ENCODE measurements at regions not wholly inside any gene's neighbourhood (a gene's known extent, or its start where the extent isn't known, plus 50 kb on each side); places are given as distances from the start of the nearest gene placed in this dataset.

DNA sequence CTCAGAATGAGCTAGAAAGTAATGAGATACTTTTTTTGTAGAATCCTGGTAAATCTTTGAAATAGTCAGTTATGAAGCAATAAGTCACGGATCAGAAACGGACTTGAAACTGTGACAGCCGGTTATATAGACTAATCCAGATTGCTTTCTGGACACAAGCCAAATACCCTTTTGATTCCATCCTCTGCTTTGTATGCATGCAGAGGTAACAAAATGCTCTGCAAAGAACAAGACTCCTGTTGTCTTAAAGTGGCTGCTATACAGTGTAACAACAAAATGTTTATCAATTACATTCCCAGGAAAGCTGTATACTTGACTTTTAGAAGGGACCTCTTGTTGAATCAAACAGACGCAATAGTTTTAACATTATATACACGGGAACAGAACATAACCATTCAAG is 66.5 kb upstream of the STARD13 start:
- Histone ChIP-seq H3K9ac (ENCODE audit: low read length) (no peak overlapping the region), H3K4me2 (ENCODE audit: low read length) (no peak overlapping the region), H3F3A (ENCODE audit: insufficient read depth, low read length, poor library complexity, severe bottlenecking) (no peaks in the 10 kb centered on the region), H3K27ac (ENCODE audit: low read length) (no peak overlapping the region), H3K4me3 (ENCODE audit: low read length) (no peak overlapping the region), H3K9me2 (ENCODE audit: insufficient read depth, low read length) (no peaks in the 10 kb centered on the region), H4K20me1 (ENCODE audit: insufficient read depth) (no peaks in the 10 kb centered on the region), H3K36me3 (ENCODE audit: insufficient read depth, low read length) (no peaks in the 10 kb centered on the region), H3K79me2 (replicated peaks; ENCODE audit: insufficient read depth, low read length) (no peaks in the 10 kb centered on the region), H3K9me3 (ENCODE audit: low read length) (peaks cover 5% of the 10 kb centered on the region), H2AFZ (ENCODE audit: low read depth, low read length) (no peak overlapping the region), H3K27me3 (ENCODE audit: insufficient read depth, low read depth, low read length) (peaks cover 36% of the 10 kb centered on the region)
- TF ChIP-seq TAF1 (IDR thresholded peaks at IDR 0.05; ENCODE audit: low read depth) (no peak), EP300 (conservative IDR thresholded peaks at IDR 0.05; ENCODE audit: poor library complexity, severe bottlenecking) (no peak), EZH2 (IDR thresholded peaks at IDR 0.05; ENCODE audit: borderline replicate concordance, insufficient read depth, low read length, poor library complexity, severe bottlenecking) (no peak), SMC3 (conservative IDR thresholded peaks at IDR 0.05; ENCODE audit: poor library complexity) (no peak), POLR2AphosphoS5 (IDR thresholded peaks at IDR 0.05) (no peak), MXI1 (conservative IDR thresholded peaks at IDR 0.05; ENCODE audit: poor library complexity, severe bottlenecking) (no peak), RAD21 (conservative IDR thresholded peaks at IDR 0.05) (no peak)
- TF ChIP-seq, protein P1, sequence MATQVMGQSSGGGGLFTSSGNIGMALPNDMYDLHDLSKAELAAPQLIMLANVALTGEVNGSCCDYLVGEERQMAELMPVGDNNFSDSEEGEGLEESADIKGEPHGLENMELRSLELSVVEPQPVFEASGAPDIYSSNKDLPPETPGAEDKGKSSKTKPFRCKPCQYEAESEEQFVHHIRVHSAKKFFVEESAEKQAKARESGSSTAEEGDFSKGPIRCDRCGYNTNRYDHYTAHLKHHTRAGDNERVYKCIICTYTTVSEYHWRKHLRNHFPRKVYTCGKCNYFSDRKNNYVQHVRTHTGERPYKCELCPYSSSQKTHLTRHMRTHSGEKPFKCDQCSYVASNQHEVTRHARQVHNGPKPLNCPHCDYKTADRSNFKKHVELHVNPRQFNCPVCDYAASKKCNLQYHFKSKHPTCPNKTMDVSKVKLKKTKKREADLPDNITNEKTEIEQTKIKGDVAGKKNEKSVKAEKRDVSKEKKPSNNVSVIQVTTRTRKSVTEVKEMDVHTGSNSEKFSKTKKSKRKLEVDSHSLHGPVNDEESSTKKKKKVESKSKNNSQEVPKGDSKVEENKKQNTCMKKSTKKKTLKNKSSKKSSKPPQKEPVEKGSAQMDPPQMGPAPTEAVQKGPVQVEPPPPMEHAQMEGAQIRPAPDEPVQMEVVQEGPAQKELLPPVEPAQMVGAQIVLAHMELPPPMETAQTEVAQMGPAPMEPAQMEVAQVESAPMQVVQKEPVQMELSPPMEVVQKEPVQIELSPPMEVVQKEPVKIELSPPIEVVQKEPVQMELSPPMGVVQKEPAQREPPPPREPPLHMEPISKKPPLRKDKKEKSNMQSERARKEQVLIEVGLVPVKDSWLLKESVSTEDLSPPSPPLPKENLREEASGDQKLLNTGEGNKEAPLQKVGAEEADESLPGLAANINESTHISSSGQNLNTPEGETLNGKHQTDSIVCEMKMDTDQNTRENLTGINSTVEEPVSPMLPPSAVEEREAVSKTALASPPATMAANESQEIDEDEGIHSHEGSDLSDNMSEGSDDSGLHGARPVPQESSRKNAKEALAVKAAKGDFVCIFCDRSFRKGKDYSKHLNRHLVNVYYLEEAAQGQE (IDR thresholded peaks at IDR 0.05; ENCODE audit: borderline replicate concordance) = no peak
- TF ChIP-seq, protein P2, sequence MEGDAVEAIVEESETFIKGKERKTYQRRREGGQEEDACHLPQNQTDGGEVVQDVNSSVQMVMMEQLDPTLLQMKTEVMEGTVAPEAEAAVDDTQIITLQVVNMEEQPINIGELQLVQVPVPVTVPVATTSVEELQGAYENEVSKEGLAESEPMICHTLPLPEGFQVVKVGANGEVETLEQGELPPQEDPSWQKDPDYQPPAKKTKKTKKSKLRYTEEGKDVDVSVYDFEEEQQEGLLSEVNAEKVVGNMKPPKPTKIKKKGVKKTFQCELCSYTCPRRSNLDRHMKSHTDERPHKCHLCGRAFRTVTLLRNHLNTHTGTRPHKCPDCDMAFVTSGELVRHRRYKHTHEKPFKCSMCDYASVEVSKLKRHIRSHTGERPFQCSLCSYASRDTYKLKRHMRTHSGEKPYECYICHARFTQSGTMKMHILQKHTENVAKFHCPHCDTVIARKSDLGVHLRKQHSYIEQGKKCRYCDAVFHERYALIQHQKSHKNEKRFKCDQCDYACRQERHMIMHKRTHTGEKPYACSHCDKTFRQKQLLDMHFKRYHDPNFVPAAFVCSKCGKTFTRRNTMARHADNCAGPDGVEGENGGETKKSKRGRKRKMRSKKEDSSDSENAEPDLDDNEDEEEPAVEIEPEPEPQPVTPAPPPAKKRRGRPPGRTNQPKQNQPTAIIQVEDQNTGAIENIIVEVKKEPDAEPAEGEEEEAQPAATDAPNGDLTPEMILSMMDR (IDR thresholded peaks at IDR 0.05; ENCODE audit: poor library complexity, severe bottlenecking) = no peak

DNA sequence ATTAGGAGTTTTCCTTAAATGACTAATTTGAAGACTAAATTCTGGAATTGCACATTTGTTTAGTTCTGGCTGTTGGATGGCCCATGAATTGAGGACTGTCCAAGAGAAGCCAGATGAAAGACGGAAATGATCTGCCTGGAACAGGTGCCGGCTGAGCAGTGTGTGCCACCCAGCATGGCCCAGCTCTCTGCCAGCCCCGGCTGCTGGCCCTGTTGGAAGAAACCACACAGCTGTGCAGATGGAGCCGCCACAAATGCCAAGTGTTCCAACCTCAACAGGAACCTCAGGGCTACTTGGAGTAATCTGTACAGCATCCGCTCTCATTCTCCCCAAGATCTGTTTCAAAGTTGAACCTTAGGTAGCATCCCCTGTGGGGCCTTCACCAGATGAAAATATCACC is 67.0 kb upstream of the STARD13 start:
- Histone ChIP-seq H3K9me3 (ENCODE audit: low read length) (peaks cover 5% of the 10 kb centered on the region), H4K20me1 (ENCODE audit: insufficient read depth) (no peaks in the 10 kb centered on the region), H3K4me2 (ENCODE audit: low read length) (no peak overlapping the region), H3F3A (ENCODE audit: insufficient read depth, low read length, poor library complexity, severe bottlenecking) (no peaks in the 10 kb centered on the region), H3K79me2 (replicated peaks; ENCODE audit: insufficient read depth, low read length) (no peaks in the 10 kb centered on the region), H3K9ac (ENCODE audit: low read length) (no peak overlapping the region), H3K27me3 (ENCODE audit: insufficient read depth, low read depth, low read length) (peaks cover 36% of the 10 kb centered on the region), H3K4me3 (ENCODE audit: low read length) (no peak overlapping the region), H3K9me2 (ENCODE audit: insufficient read depth, low read length) (no peaks in the 10 kb centered on the region), H3K27ac (ENCODE audit: low read length) (no peak overlapping the region), H2AFZ (ENCODE audit: low read depth, low read length) (no peak overlapping the region), H3K36me3 (ENCODE audit: insufficient read depth, low read length) (no peaks in the 10 kb centered on the region)
- no peak for TF ChIP-seq RAD21 (conservative IDR thresholded peaks at IDR 0.05)

DNA sequence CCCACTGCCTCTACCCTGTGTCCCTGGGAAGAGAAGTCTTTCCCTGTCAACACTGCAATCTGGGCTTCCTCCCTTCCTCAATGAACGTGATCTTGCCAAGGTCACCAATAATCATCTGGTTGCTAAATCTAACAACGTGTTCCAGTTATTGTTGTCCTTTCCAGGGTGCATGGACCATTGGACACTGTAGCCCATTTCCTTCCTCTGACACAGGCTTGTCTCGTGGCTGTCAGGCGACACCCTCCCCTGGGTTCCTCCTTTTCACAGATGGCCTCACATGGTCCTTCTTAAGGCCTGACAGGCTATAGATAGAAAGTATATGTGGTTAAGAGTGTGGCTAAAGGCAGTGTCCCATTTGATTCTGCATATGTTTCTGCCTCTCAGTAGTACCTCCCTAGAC is 67.7 kb upstream of the STARD13 start:
- no peak overlapping the region for H3K9ac ChIP-seq (ENCODE audit: low read length)
- H3K9me2 ChIP-seq (ENCODE audit: insufficient read depth, low read length) = no peaks in the 10 kb centered on the region
- no peaks in the 10 kb centered on the region for H3K79me2 ChIP-seq (replicated peaks; ENCODE audit: insufficient read depth, low read length)
- no peak overlapping the region for H3K27ac ChIP-seq (ENCODE audit: low read length)
- peaks cover 36% of the 10 kb centered on the region for H3K27me3 ChIP-seq (ENCODE audit: insufficient read depth, low read depth, low read length)
- TF ChIP-seq, protein P1 (IDR thresholded peaks at IDR 0.05; ENCODE audit: borderline replicate concordance) = no peak
- TF ChIP-seq POLR2AphosphoS5 (IDR thresholded peaks at IDR 0.05) = no peak
- TF ChIP-seq, protein P2 (IDR thresholded peaks at IDR 0.05; ENCODE audit: poor library complexity, severe bottlenecking) = no peak
- TF ChIP-seq TAF1 (IDR thresholded peaks at IDR 0.05; ENCODE audit: low read depth) = no peak
- TF ChIP-seq RAD21 (conservative IDR thresholded peaks at IDR 0.05) = no peak
- TF ChIP-seq EZH2 (IDR thresholded peaks at IDR 0.05; ENCODE audit: borderline replicate concordance, insufficient read depth, low read length, poor library complexity, severe bottlenecking) = no peak
- TF ChIP-seq EP300 (conservative IDR thresholded peaks at IDR 0.05; ENCODE audit: poor library complexity, severe bottlenecking) = no peak
- no peak for TF ChIP-seq MXI1 (conservative IDR thresholded peaks at IDR 0.05; ENCODE audit: poor library complexity, severe bottlenecking)
- no peak for TF ChIP-seq SMC3 (conservative IDR thresholded peaks at IDR 0.05; ENCODE audit: poor library complexity)
- H3F3A ChIP-seq (ENCODE audit: insufficient read depth, low read length, poor library complexity, severe bottlenecking) = no peaks in the 10 kb centered on the region
- H3K4me3 ChIP-seq (ENCODE audit: low read length) = no peak overlapping the region
- no peaks in the 10 kb centered on the region for H3K36me3 ChIP-seq (ENCODE audit: insufficient read depth, low read length)
- H3K4me2 ChIP-seq (ENCODE audit: low read length) = no peak overlapping the region
- H2AFZ ChIP-seq (ENCODE audit: low read depth, low read length) = no peak overlapping the region
- no peaks in the 10 kb centered on the region for H4K20me1 ChIP-seq (ENCODE audit: insufficient read depth)
- peaks cover 5% of the 10 kb centered on the region for H3K9me3 ChIP-seq (ENCODE audit: low read length)
